Stomach smooth muscle (tissue), 2 donors: ENCODE measurements at regions not wholly inside any gene's neighbourhood (a gene's known extent, or its start where the extent isn't known, plus 50 kb on each side); places are given as distances from the start of the nearest gene placed in this dataset.

Experiments used
- H3K27ac ChIP-seq: one replicate; pipeline ENCODE4 v1.7.0; 2013; ENCODE audit warnings: mild to moderate bottlenecking, low read length, inconsistent platforms
- H3K27me3 ChIP-seq, 2 donors: one replicate each; pipeline ENCODE4 v1.7.0; 2013; ENCODE audit warnings: low read length in 2 of 2; ENCODE audit not compliant: insufficient read depth in 2 of 2, control insufficient read depth in 1 of 2
- H3K36me3 ChIP-seq, 2 donors: one replicate each; pipeline ENCODE4 v1.7.0; 2013; ENCODE audit warnings: low read length in 2 of 2; ENCODE audit not compliant: control insufficient read depth in 2 of 2, insufficient read depth in 2 of 2
- H3K4me1 ChIP-seq: one replicate; pipeline ENCODE4 v1.7.0; 2013; ENCODE audit warnings: low read length; ENCODE audit not compliant: control insufficient read depth, insufficient read depth
- H3K4me3 ChIP-seq, 2 donors: one replicate each; pipeline ENCODE4 v1.7.0; 2013; ENCODE audit warnings: low read length in 2 of 2
- H3K9ac ChIP-seq, 2 donors: one replicate each; pipeline ENCODE4 v1.7.0; 2013; ENCODE audit warnings: low read length in 2 of 2, mild to moderate bottlenecking in 1 of 2
- H3K9me3 ChIP-seq, 2 donors: one replicate each; pipeline ENCODE4 v1.7.0; 2013; ENCODE audit warnings: low read length in 2 of 2; ENCODE audit not compliant: control insufficient read depth in 2 of 2
- donor health status: healthy.
- donor health status: Pancreatic carcinoma.

DNA sequence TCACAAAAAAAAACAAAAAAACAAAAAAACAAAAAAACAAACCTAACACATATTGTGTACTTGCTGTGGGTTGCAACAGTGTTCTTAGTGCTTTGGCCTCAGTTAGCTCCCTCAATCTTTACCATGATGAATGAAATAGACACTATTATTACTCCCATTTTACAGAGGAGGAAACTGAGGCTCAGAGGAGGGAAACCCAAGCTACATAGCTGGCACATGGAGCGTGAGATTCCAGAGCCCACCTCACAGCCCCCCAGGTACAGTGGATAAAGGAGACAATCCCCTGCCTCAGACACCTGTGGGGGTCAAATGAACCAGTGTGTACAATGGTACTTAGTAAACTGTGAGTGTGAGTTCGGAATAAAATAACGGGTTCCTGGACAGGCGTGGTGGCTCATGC lies 104.9 kb upstream of the SMAD3 start:
- H3K27ac ChIP-seq = no peak overlapping the region
- H3K27me3 ChIP-seq = no peaks in the 10 kb centered on the region
- H3K9ac ChIP-seq = no peak overlapping the region
- no peaks in the 10 kb centered on the region for H3K4me1 ChIP-seq
- no peaks in the 10 kb centered on the region for H3K36me3 ChIP-seq
- H3K9me3 ChIP-seq = no peaks in the 10 kb centered on the region
- no peak overlapping the region for H3K4me3 ChIP-seq

DNA sequence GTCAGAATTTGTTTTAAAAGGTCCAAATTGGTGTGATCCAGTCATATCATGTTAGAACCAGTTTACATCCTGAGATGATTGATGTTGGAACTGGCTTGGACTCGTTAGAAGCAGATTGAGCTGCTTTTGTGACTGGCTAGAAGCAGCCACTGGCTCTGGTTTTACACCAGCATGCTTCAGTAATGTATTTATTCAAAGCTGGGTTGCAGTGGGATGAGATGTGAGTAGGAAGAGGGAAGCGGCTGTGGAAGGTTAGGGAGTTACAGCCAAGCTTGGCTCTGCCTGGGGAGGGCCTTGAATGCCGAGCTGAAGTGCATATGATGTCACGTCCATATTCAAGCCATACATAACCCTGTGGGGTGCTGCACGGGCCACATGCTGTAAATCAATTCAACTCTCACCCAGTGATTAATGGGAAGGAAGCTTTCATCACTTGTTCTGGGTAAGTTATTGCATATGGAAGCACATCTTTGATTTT lies 104.0 kb upstream of the SMAD3 start:
- Histone ChIP-seq H3K27ac (no peak overlapping the region), H3K27me3 (no peaks in the 10 kb centered on the region), H3K9me3 (no peaks in the 10 kb centered on the region), H3K4me1 (no peaks in the 10 kb centered on the region), H3K9ac (no peak overlapping the region), H3K36me3 (no peaks in the 10 kb centered on the region), H3K4me3 (no peak overlapping the region)

DNA sequence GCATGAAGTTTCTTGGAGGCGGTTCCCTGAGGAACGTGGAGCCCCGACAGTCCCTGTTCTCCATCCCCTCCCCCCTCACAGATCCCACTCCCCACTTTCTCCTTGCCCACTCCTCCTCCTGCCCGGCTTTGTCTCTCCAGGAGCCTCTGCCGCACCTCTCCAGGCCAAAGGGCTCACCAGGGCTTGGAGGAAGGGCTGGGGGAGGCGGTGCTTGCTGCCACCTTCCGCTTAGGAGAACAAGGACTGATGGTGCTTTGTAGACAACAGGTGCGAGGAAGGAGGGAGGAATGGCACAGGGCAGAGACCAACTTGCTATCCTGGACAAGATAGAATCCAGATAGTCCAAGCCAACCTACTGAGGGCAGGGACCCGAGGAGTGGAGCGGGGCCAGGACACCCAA lies 103.5 kb upstream of the SMAD3 start:
- H3K27ac ChIP-seq = no peak overlapping the region
- no peaks in the 10 kb centered on the region for H3K36me3 ChIP-seq
- H3K4me1 ChIP-seq = no peaks in the 10 kb centered on the region
- no peaks in the 10 kb centered on the region for H3K9me3 ChIP-seq
- H3K4me3 ChIP-seq = no peak overlapping the region
- H3K27me3 ChIP-seq = no peaks in the 10 kb centered on the region
- H3K9ac ChIP-seq = no peak overlapping the region

DNA sequence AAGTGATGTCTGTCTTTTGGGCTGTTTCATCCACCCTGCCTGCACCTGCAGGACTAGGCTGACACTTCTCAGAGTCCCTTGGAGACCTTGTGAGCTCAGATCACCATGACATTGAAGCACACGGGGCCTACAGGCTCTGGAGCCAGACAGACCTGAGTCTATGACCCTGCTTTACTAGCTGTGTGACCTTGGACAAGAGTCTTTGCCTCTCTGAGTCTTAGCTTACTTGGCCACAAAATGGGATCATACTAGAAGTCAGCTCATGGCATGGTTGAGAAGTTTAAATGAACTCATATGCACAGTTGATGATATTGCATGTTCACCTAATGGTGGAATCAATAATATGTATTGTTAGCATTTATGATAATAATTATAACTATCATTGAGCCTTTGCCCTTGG lies 102.9 kb upstream of the SMAD3 start:
- Histone ChIP-seq H3K4me3 (no peak overlapping the region), H3K4me1 (no peaks in the 10 kb centered on the region), H3K9ac (no peak overlapping the region), H3K9me3 (no peaks in the 10 kb centered on the region), H3K36me3 (no peaks in the 10 kb centered on the region), H3K27me3 (no peaks in the 10 kb centered on the region), H3K27ac (no peak overlapping the region)

DNA sequence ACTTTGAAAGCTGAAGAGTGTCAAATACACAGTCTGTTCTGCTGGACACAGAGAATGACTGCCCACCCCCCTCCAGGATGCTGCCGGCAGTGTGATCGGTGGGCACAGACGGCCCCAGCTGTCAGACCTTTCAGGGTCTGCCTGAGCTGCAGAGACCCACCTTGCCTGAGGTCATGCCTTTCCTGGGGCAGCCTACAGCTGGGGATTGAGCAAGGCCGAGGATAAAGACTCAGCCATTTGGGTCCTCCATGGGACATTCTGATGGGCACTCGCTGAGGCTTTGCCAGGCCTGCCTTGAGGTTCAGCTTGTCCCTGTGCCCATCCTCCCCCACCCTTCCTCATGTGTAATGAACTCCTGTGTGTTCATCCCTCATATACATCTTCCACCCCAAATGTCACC lies 102.3 kb upstream of the SMAD3 start:
- no peak overlapping the region for H3K4me3 ChIP-seq
- no peaks in the 10 kb centered on the region for H3K36me3 ChIP-seq
- no peak overlapping the region for H3K27ac ChIP-seq
- H3K27me3 ChIP-seq = no peaks in the 10 kb centered on the region
- H3K4me1 ChIP-seq = no peaks in the 10 kb centered on the region
- no peak overlapping the region for H3K9ac ChIP-seq
- H3K9me3 ChIP-seq = no peaks in the 10 kb centered on the region

DNA sequence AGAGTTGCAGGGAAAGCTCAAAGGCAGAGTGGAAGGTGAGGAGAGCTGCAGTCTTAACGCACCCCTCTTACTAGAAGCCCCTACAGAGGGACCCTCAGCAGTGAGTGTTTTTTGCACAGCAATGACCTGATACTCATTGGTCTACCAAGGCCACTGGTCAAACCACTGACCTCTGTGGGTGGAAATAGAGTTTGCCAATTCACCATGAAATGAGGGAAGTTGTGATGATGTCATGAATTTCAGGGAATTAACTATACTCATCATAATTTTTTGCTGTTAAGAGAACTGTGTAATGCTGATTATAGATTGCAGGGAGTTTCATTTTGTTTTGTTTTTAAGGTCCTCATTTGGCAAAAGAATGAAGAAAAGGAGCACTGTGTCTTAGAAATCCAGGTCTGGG lies 101.7 kb upstream of the SMAD3 start:
- no peaks in the 10 kb centered on the region for H3K9me3 ChIP-seq
- H3K27me3 ChIP-seq = no peaks in the 10 kb centered on the region
- no peaks in the 10 kb centered on the region for H3K4me1 ChIP-seq
- no peak overlapping the region for H3K27ac ChIP-seq
- no peak overlapping the region for H3K4me3 ChIP-seq
- H3K36me3 ChIP-seq = no peaks in the 10 kb centered on the region
- H3K9ac ChIP-seq = no peak overlapping the region

DNA sequence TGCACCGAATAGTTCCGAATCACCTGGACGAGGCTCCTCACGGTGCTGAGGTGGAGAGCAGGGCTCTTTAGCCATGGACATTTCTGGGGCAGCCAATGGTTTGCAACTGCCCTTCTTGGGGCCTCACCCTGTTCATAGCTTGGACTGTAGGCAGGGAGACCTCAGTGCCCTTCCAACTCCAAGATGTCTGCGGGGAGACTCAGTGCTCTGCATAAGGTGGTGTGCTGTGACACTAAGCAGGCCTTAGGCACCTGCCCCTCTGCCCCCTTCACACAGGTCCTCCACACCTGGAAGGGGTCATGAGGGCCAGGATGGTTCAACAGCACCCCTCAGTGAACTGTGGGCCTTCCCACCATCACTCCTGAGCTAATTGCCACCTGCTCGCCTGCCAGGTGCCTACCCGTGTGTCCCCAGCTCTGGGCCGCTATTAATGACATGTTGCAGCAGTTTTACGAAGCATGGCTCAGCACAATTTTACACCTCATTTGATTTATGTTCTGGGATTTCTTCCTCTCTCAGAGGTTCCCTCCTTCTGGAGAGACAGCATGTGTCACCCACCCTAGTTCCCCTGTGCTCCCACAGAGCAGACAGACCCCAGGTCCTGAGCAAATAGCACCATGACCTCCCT lies 101.2 kb upstream of the SMAD3 start:
- no peaks in the 10 kb centered on the region for H3K9me3 ChIP-seq
- H3K4me3 ChIP-seq = no peak overlapping the region
- no peaks in the 10 kb centered on the region for H3K36me3 ChIP-seq
- no peaks in the 10 kb centered on the region for H3K4me1 ChIP-seq
- no peak overlapping the region for H3K9ac ChIP-seq
- H3K27ac ChIP-seq = no peak overlapping the region
- no peaks in the 10 kb centered on the region for H3K27me3 ChIP-seq

DNA sequence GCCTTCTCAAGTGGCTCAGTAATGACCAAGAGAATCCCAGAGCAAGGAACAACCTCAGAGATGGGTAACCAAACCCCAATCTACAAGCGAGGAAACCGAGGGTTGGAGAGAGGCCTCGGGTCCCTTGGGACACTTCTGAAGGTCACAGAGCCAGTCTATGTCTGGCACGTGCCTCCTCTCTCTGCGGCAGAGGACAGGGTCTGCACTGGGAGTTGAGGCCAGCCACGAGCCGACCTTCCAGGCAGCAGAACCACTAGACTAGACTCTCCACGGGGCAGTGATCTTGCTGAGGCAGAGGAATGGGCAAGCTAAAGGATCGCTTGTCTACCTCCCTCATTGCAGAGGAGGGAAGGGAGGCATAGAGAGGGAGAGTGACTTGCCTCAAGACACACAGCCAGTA lies 100.6 kb upstream of the SMAD3 start:
- Histone ChIP-seq H3K9me3 (no peaks in the 10 kb centered on the region), H3K4me3 (no peak overlapping the region), H3K4me1 (no peaks in the 10 kb centered on the region), H3K27ac (no peak overlapping the region), H3K27me3 (no peaks in the 10 kb centered on the region), H3K36me3 (no peaks in the 10 kb centered on the region), H3K9ac (no peak overlapping the region)

DNA sequence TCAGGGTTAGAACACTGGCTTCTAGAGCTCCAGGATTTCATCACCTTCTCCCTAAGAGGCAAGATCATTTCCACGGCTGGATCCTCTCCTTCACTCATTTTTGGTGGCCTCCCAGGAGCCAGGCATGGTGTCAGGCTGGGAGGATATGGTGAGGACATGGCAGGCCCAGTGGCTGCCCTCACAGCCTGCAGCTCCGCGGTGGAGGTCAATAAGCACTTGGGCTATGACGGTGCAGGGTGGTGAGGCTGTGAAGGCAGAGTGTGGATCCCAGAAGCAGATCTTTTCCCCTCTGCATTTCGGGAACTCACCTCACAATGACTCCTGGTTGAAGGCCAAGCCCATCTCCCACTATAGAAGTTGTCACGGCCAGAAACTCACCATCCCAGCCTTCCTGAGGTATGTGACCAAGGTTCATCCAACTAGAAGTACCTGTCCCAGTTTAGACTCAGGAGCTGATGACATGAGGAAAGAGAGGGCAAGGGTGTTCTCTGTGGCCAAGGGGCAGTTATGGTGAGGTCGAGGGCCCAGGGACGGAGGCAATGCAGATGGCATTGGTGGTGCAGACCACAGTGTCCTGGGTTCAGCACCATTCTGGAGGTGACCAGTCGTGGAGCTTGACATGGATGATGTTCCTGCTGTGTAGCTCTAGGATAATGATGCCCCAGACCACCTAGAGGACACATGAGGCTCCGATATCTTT lies 100.1 kb upstream of the SMAD3 start:
- Histone ChIP-seq H3K4me1 (no peaks in the 10 kb centered on the region), H3K9ac (no peak overlapping the region), H3K27me3 (no peaks in the 10 kb centered on the region), H3K9me3 (no peaks in the 10 kb centered on the region), H3K36me3 (no peaks in the 10 kb centered on the region), H3K4me3 (no peak overlapping the region), H3K27ac (no peak overlapping the region)

DNA sequence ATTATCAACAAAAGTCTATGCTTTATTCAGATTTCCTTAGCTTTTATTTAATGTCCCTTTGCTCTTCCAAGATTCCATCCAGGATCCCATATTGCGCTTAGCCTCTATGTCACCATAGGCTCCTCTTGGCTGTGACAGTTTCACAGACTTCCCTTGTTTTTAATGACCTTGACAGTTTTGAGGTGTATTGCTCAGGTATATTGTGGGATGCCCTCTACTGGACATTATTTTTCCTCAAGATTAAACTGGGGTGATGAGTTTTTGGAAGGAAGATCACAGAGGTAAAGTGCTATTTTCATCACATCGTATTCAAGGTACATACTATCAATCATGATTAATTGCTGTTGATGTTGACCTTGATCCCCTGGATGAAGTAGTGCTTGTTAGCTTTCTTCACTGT lies 99.1 kb upstream of the SMAD3 start:
- no peaks in the 10 kb centered on the region for H3K27me3 ChIP-seq
- no peaks in the 10 kb centered on the region for H3K4me1 ChIP-seq
- no peak overlapping the region for H3K27ac ChIP-seq
- H3K9ac ChIP-seq = no peak overlapping the region
- H3K9me3 ChIP-seq = no peaks in the 10 kb centered on the region
- H3K4me3 ChIP-seq = no peak overlapping the region
- H3K36me3 ChIP-seq = no peaks in the 10 kb centered on the region

DNA sequence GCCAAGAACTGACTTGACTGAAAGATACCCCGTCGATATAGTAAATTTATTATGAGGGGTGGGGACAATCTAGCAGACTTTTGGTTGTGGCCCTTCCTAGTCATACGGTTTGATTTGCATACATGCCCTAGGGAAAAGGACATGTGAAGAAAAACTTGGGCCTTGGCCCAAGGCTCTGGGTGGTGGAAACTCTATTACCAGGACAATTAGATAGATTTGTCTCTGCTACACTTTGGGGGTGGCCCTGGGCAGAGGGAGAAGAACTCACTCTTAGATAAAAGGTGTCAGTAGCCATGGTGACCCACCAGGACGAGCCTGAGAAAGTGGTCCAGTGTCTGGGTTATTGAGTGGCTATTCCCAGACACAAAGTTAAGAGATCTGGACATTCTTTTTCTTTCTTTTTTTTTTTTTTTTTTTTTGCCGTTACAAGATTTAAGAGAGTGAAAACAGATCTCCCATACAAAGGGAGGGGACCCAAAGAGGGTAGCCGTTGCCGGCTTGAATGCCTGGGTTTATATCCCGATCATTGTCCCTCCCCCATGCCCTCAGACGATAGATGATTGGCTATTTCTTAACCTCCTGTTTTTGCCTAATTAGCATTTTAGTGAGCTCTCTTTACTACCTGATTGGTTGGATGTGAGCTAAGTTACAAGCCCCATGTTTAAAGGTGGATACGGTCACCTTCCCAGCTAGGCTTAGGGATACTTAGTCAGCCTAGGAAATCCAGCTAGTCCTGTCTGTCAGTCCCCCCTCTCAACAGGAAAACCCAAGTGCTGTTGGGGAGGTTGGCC lies 96.4 kb upstream of the SMAD3 start:
- H3K36me3 ChIP-seq = no peaks in the 10 kb centered on the region
- no peak overlapping the region for H3K27ac ChIP-seq
- no peak overlapping the region for H3K4me3 ChIP-seq
- H3K9ac ChIP-seq = no peak overlapping the region
- H3K4me1 ChIP-seq = no peaks in the 10 kb centered on the region
- no peaks in the 10 kb centered on the region for H3K27me3 ChIP-seq
- H3K9me3 ChIP-seq = no peaks in the 10 kb centered on the region
